Adipocyte (in vitro differentiated cells): ENCODE measurements at regions not wholly inside any gene's neighbourhood (a gene's known extent, or its start where the extent isn't known, plus 50 kb on each side); places are given as distances from the start of the nearest gene placed in this dataset.

Experiments used
- DNase-seq: peaks from one replicate; pipeline ENCODE4 v3.0.0-alpha.2; 2015; ENCODE audit warnings: low read depth
- H3K27me3 ChIP-seq: replicated peaks from 2 replicates; pipeline ENCODE4 v1.7.0; 2013; ENCODE audit warnings: mild to moderate bottlenecking, low read length, moderate library complexity; ENCODE audit not compliant: control insufficient read depth, insufficient read depth
- H3K36me3 ChIP-seq: 2 replicates; pipeline ENCODE4 v1.7.0; 2013; ENCODE audit warnings: low read length, mild to moderate bottlenecking, moderate library complexity; ENCODE audit not compliant: control insufficient read depth, insufficient read depth, severe bottlenecking
- H3K4me1 ChIP-seq: 2 replicates; pipeline ENCODE4 v1.7.0; 2013; ENCODE audit warnings: mild to moderate bottlenecking, low read length, moderate library complexity; ENCODE audit not compliant: control insufficient read depth, insufficient read depth
- H3K4me3 ChIP-seq: 2 replicates; pipeline ENCODE4 v1.7.0; 2013; ENCODE audit warnings: mild to moderate bottlenecking, low read length, moderate library complexity
- H3K9ac ChIP-seq: 2 replicates; pipeline ENCODE4 v1.7.0; 2013; ENCODE audit warnings: mild to moderate bottlenecking, low read length, moderate library complexity
- H3K9me3 ChIP-seq: 2 replicates; pipeline ENCODE4 v1.7.0; 2013; ENCODE audit warnings: mild to moderate bottlenecking, low read length, moderate library complexity; ENCODE audit not compliant: control insufficient read depth

DNA sequence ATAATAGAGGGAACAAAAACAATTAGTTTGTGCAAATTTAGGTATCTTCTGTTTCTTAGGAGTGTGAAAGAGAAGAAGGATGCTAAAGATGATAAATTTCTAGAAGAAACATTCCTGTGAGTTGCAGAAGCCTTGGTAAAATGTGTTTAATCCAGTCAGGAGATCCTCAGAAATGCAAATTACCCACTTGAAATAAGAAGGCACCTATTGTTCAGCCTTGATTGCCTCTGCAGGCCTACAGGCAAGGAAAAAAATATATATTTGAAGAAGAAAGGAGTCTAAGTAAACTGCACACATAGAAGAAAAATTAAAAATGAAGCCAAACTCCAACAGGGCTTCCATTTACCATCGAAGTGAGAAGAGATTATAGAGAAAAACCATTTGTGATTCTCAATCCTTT lies 51.0 kb upstream of the LHX8 start:
- no peak overlapping the region for H3K4me3 ChIP-seq
- H3K4me1 ChIP-seq, result no peaks in the 10 kb centered on the region
- no peak for DNase-seq
- H3K27me3 ChIP-seq, result no peaks in the 10 kb centered on the region
- no peaks in the 10 kb centered on the region for H3K9me3 ChIP-seq
- no peak overlapping the region for H3K9ac ChIP-seq
- H3K36me3 ChIP-seq, result no peaks in the 10 kb centered on the region

DNA sequence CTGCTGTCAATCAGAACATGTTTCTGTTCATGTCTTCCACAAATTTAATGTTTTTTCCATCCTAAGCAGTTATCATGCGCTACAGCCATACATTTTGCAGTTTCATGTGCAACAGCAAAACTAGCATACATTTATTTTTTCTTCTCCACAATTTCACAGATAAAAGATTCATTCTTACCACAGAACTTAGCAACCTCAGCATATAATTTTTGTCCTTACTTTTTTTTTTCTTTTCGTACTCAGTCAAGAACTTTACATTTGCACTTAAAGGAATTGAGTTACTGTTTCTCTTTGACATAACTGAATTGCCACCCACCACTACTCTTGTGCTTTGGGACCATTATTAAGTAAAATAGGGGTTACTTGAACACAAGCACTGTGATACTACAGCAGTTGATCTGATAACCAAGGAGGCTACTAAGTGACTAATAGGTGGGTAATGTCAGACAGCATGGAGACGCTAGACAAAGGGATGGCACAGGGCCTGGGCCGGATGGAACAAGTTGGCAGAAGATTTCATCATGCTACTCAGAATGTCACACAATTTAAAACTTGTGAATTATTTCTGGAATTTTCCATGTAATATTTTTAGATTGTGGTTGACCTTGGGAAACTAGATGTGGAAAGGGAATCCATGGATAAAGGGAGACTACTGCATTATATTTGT lies 50.2 kb upstream of the LHX8 start:
- peak; percentile 67 for DNase-seq
- Histone ChIP-seq H3K27me3 (no peaks in the 10 kb centered on the region), H3K4me3 (no peak overlapping the region), H3K36me3 (no peaks in the 10 kb centered on the region), H3K9ac (no peak overlapping the region), H3K9me3 (no peaks in the 10 kb centered on the region), H3K4me1 (no peaks in the 10 kb centered on the region)
